Stimulated activated CD4-positive, alpha-beta T cell treated with anti-CD3 and anti-CD28 coated beads, Interleukin-12 subunit alpha, Interleukin-12 subunit beta, amount 100 ng/mL, for 4 hours (primary cell): ENCODE measurements at regions not wholly inside any gene's neighbourhood (a gene's known extent, or its start where the extent isn't known, plus 50 kb on each side); places are given as distances from the start of the nearest gene placed in this dataset.
"Not testable (repeated sequence)": the region's sequence is repeated elsewhere in the genome, so short reads cannot be mapped to it uniquely, and the experiment has no call there.

Experiments
- DNase-seq: peaks from one replicate; pipeline ENCODE4 v3.0.0-alpha.2; 2020

DNA sequence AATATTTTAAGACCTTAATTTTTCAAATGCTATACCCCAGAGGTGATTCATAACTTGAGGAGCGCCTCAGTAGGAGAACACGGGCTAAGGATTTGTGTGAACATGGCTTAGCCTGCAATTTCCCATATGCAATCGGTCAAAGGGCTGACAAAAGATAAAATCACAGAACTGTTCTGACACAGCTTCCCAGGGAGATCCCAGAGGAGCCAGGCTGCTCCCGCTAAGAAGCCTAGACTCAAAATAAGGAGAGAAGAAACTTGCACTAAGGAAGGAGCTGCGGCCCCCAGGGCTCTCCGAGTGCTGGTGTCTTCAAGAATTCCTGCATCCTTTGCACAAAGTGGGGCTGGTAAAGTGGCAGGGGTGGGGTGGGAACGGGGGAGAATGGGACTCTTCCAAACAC lies 106.3 kb upstream of the DLG1 start:
- no peak for DNase-seq

- no peak for DNase-seq
Measured at GRCh38 chr3:197404030-197404429, 105.6 kb upstream of the DLG1 start.

- not testable (repeated sequence) for DNase-seq
Measured at GRCh38 chr3:197402401-197402800, 104.0 kb upstream of the DLG1 start.

- no peak for DNase-seq
Measured at GRCh38 chr3:197399486-197399885, 101.1 kb upstream of the DLG1 start.

DNA sequence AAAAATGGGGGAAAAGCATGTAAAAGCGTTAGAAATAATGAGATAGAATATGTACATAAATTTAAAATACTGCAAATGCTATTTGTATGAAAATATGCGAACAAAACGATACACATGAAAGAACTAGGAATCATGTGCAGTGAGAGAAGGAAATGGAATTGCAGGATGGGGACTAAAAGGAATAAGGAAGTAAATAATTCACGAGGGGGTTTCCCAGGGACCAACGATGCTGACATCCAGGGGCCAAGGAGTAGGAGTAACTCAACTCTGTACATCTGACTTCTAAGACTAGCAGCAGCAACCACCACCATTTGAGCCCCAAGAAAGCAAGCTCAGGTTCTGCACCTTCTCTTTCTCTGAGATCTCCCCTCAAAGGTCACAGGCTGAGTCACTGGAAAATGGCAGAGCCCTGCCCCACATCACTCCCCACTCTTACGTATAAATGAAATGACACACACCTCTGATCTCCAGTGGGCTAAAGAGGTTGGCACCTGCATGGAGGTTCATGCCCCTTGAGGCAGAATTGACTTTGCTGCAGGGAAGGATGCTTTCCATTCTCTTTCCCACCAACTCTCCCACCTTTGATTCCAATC lies 100.0 kb upstream of the DLG1 start:
- no peak for DNase-seq

GRCh38 chr3:197397838-197398237 lies 99.4 kb upstream of the DLG1 start:
- no peak for DNase-seq

DNA sequence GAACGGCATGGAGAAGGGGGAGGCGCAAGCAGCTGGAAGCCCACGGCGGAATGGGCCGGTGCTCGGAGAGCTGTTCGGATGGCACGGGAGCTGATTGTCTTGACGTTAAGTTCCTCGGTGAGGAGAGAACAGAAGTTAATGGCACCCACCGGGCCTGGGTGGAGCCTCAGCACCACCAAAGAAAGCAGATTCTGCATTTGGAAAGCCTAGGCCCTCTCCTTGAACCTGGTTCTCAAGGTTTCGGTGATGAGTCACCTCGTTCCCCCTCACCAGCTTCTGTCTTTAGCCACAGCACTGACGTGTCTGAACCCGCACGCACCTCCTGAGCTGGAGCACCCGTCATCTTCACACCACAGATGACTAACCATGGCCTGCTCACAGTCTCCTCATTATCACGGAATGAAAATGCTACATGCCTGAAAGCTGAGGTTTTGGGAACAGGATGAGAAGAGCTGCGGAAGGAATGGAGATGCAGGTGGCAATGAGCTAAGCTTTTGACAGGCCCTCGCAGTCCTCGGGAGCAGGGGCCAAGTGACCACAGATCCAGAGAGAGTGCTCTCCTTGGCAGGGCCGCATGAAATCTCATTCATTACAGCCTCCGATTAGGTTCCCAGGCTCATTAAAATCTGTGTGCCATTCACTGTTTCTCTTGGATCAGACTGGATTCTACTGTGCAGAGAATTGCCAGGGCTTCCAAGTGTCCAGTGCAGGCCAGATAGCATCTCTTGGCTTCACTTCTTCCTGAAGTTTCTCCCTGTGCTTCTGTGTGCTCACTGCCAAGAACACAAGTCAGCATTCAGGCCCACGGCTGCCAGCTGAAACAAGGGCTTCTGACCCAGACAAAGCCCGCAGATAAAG lies 96.3 kb upstream of the DLG1 start:
- peak; percentile 18 for DNase-seq

GRCh38 chr3:197394126-197394463 lies 95.7 kb upstream of the DLG1 start:
- not testable (repeated sequence) for DNase-seq

DNA sequence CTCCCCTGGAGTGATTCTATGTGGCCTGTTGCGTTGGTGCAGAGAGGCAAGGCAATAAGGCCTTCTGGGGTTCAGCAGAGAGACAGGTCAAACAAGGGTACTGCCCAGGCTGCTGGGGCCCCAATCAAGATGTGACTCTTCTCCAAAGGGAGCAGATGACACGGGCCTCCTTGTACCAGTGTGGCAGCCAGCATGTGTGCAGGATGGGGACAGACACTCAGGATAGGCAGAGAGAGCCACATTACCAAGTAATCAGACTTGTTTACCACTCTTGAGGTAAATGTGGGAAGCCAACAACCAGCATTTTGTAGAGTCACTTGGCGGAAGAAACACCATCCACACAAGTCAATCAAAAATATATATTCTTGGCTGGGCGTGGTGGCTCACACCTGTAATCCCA lies 95.3 kb upstream of the DLG1 start:
- no peak for DNase-seq

GRCh38 chr3:197392961-197393360 lies 94.5 kb upstream of the DLG1 start:
- DNase-seq: no peak

GRCh38 chr3:197381371-197381770 lies 83.0 kb upstream of the DLG1 start:
- no peak for DNase-seq

- no peak for DNase-seq
Measured at GRCh38 chr3:197380786-197381185, 82.4 kb upstream of the DLG1 start.

GRCh38 chr3:197378985-197379718 lies 80.7 kb upstream of the DLG1 start:
- no peak for DNase-seq

DNA sequence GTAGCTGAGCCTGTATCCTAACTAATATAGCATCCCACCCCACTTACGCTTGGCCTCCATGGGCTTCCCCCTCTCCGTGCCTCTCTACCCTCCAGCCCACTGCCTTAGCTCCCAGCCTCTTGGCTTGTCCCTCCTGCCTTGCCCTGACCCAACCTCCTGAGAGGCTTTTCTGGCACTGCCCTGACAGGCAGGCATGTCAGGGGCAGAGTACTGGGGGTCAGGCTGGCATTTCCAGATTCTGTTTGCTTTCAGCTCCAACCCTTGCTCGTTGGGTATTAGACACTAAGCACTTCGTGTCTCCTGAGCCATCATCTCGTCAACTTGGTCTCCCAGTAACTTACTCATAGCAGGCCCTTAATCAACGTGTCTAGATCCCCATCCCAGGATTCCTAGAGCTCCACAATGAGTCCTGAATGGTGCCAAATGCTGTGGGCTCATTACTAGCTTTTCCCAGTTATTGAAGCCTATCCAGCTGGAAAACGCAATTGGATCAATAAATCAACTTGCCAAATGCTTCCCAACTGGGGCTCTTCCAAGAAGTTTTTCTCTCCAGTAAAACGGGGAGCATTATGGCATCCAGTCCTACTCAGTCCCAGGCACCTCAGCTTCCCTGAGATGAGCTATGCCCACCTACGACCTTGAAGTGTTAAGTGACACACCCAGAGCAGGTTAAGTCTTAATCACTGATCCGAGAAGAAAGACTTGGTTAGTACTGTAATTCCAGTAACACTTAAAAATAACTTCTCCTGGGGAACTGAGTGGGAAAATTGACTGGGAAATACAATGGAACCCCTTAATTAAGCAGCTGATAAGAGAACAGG lies 78.5 kb upstream of the DLG1 start:
- no peak for DNase-seq

DNA sequence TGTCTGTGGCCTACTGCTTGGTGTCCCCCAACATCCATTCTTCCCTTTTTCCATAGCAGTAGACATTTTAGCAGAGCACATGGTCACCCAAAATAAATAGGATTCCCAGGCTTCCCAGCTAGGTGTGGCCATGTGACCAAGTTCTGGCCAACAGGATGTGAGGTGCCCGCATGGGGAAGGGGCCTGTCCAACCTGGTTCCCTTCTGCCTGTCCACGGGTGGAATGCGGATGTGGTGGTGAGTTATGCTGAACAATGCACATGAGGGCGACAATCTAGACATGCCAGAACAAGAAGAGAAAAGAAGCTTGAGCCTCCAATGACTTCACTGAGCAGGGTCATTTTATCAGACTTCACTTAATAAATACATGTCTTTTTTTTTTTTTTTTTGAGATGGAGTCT lies 77.6 kb upstream of the DLG1 start:
- DNase-seq: no peak

GRCh38 chr3:197375001-197375441 lies 76.6 kb upstream of the DLG1 start:
- no peak for DNase-seq

DNA sequence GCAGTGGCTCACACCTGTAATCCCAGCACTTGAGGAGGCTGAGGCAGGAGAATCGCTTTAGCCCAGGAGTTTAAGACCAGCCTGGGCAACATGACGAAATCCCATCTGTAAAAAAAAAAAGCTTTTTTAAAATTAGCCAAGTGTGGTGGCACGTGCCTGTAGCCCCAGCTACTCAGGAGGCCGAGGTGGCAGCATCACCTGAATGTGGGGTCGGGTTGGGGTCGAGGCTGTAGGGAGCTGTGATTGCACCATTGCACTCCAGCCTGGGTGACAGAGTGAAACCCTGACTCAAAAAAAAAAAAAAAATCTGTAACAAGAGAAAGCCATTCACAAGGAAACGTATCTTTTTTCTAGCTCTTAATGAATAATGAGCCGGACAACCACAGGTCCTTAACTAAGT lies 74.7 kb upstream of the DLG1 start:
- no peak for DNase-seq

DNA sequence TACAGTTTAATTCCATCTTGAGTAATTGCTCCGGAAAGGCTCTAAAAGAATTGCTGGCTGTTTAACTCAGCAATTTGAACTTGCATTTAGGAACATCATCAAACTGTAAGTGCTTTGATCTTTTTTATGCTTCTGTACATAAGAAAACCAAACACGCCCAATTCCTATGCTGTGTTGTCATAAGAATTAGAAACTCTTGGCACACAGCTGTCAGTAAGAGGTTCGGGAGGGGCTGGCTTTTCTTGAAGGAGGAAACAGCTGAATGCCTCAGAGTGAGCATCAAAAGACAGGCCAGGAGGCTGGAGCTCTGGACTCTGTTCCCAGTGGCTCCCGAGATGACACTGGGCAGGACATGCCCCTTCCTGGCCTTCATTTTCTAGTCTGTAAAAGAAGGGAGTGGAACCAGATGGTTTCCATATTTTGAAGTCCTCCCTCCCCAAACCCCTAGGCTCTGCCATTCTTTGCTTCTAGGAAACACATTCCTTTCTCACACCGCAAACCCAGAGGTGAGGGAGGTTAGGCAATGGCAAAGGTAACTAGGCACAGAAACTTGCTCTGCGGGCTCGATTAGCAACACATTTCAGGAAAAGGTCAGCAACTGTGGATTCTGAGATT lies 73.7 kb upstream of the DLG1 start:
- DNase-seq: no peak

GRCh38 chr3:197371591-197372046 lies 73.2 kb upstream of the DLG1 start:
- no peak for DNase-seq

GRCh38 chr3:197369545-197369944 lies 71.1 kb upstream of the DLG1 start:
- DNase-seq: no peak

DNA sequence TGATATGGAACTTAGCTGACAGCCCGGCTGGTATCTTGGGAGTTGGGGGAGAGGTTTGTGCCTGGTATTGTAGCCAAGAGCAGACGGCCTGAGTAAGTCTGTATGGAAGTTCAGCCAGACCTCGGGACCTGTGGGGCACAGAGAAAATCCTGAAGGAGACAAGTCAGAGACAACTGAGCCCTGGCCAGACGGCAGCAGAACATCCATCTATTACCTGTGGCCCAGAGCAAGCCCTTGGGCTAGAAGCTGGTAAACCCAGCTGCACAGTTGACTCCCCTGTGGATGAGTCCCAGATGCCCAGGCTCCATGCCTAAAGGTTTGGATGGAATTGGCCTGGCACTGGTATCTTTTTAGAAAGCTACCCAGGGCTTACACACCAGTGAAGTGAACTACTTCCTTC lies 70.4 kb upstream of the DLG1 start:
- DNase-seq: no peak

- DNase-seq: no peak
Measured at GRCh38 chr3:197368330-197368729, 69.9 kb upstream of the DLG1 start.
